ENCODE measurements at regions not wholly inside any gene's neighbourhood (a gene's known extent, or its start where the extent isn't known, plus 50 kb on each side); places are given as distances from the start of the nearest gene placed in this dataset.

DNA sequence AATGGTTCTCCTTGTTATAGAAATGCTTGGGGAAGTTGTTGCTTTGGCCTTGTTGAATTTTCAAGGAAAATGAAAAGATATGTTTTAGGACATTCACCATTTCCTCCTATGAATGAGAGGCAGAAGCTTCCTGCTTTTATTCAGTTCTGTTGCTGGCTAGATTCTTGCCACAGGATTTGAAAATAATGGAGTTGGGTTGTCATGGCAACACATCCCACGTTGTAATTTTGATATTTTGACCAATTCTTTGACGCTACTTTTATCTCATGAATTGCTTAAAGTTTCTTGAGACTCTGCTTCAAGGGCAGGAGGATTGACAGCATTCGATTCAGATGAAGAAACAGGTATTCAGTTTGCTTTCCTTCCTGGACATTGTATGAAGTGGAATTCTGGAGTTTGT lies 331.5 kb downstream of the PRDM2 start:
- H3K4me3 ChIP-seq (ENCODE audit: control extremely low read depth in 1 of 5, extremely low read depth in 1 of 5, insufficient read depth in 1 of 5, low read depth in 2 of 5, low read length in 4 of 5), result no peak overlapping the region
- H3K4me2 ChIP-seq (replicated peaks; ENCODE audit: low read depth, low read length, poor library complexity, severe bottlenecking), result no peak overlapping the region
- WGBS (ENCODE audit: insufficient coverage), result 31% methylated on average over 2 of the region's 3 CpGs
- ChIA-PET POLR2A (no interaction called here), CTCF (no interaction called here)
- H3K27ac ChIP-seq (ENCODE audit: low read length in 2 of 2), result no peak overlapping the region
- DNase-seq (no peak), ATAC-seq (ENCODE audit: low read depth) (no peak)
- intact Hi-C loops (cut with micrococcal nuclease), result no loop called here
- H3K79me2 ChIP-seq (ENCODE audit: control insufficient read depth, insufficient read depth, low read length), result no peaks in the 10 kb centered on the region
- Mint-ChIP-seq H3K4me3 (no peak overlapping the region), H3K4me1 (no peaks in the 10 kb centered on the region), H3K27me3 (peaks cover 11% of the 10 kb centered on the region), H3K27ac (no peak overlapping the region), H3K9me3 (ENCODE audit: insufficient read depth) (peaks cover 3% of the 10 kb centered on the region)
- H3K36me3 ChIP-seq (replicated peaks in 1 of 2; ENCODE audit: control extremely low read depth in 1 of 2, control insufficient read depth in 1 of 2, extremely low read depth in 1 of 2, insufficient read depth in 2 of 2, low read length in 1 of 2), result no peaks in the 10 kb centered on the region
- peaks cover 0 to 5% (median 2%) of the 10 kb centered on the region in 4 experiments for H3K27me3 ChIP-seq (replicated peaks in 1 of 4; ENCODE audit: control extremely low read depth in 1 of 4, control insufficient read depth in 3 of 4, insufficient read depth in 4 of 4, low read length in 3 of 4)
- TF ChIP-seq, protein P1, sequence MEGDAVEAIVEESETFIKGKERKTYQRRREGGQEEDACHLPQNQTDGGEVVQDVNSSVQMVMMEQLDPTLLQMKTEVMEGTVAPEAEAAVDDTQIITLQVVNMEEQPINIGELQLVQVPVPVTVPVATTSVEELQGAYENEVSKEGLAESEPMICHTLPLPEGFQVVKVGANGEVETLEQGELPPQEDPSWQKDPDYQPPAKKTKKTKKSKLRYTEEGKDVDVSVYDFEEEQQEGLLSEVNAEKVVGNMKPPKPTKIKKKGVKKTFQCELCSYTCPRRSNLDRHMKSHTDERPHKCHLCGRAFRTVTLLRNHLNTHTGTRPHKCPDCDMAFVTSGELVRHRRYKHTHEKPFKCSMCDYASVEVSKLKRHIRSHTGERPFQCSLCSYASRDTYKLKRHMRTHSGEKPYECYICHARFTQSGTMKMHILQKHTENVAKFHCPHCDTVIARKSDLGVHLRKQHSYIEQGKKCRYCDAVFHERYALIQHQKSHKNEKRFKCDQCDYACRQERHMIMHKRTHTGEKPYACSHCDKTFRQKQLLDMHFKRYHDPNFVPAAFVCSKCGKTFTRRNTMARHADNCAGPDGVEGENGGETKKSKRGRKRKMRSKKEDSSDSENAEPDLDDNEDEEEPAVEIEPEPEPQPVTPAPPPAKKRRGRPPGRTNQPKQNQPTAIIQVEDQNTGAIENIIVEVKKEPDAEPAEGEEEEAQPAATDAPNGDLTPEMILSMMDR (IDR thresholded peaks at IDR 0.05), result no peak
- no peak for TF ChIP-seq EZH2 (IDR thresholded peaks at IDR 0.05; ENCODE audit: borderline replicate concordance, insufficient read depth, low read depth, low read length, poor library complexity, severe bottlenecking)
- H3K9ac ChIP-seq (ENCODE audit: low read length), result no peak overlapping the region
- no peak overlapping the region for H2AFZ ChIP-seq (ENCODE audit: insufficient read depth, low read depth, low read length, poor library complexity, severe bottlenecking)
- H3K9me3 ChIP-seq (ENCODE audit: control extremely low read depth in 1 of 3, control insufficient read depth in 2 of 3, insufficient read depth in 1 of 3, low read length in 2 of 3), result peaks cover 0 to 6% (median 0%) of the 10 kb centered on the region in 3 donors
- no peaks in the 10 kb centered on the region for H3K4me1 ChIP-seq (ENCODE audit: control insufficient read depth in 2 of 2, insufficient read depth in 2 of 2, low read length in 2 of 2)
- H4K20me1 ChIP-seq (ENCODE audit: control insufficient read depth, insufficient read depth, low read length, poor library complexity, severe bottlenecking), result no peaks in the 10 kb centered on the region

DNA sequence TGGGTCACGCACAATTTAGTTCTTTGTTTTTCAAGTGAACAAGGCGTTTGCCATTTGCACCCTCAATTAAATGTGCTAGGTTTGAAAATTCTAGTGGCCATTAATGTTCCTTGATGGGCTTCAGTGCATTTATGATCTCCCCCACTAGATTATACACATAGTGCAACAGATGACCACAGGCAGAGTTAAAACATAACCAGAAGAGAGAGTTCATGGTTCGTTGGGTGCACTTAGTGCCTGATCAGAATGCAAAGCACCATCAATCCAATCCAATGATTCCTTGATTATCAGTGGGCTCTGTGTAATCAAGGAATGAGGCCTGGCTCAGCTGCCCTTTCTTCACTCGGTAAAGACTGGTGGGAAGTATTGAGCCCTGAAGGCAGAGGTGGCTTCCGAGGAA lies 334.5 kb downstream of the PRDM2 start:
- intact Hi-C loops (cut with micrococcal nuclease), result no loop called here
- no peak overlapping the region for H3K4me3 ChIP-seq (ENCODE audit: control extremely low read depth in 1 of 5, extremely low read depth in 1 of 5, insufficient read depth in 1 of 5, low read depth in 2 of 5, low read length in 4 of 5)
- H3K36me3 ChIP-seq (replicated peaks in 1 of 2; ENCODE audit: control extremely low read depth in 1 of 2, control insufficient read depth in 1 of 2, extremely low read depth in 1 of 2, insufficient read depth in 2 of 2, low read length in 1 of 2), result no peaks in the 10 kb centered on the region
- DNase-seq, result no peak
- H3K9me3 ChIP-seq (ENCODE audit: control extremely low read depth in 1 of 3, control insufficient read depth in 2 of 3, insufficient read depth in 1 of 3, low read length in 2 of 3), result peaks cover 0 to 3% (median 0%) of the 10 kb centered on the region in 3 donors
- 71% methylated on average over 1 of the region's 5 CpGs for WGBS (ENCODE audit: insufficient coverage)
- no peaks in the 10 kb centered on the region for H3K79me2 ChIP-seq (ENCODE audit: control insufficient read depth, insufficient read depth, low read length)
- TF ChIP-seq, protein P1 (IDR thresholded peaks at IDR 0.05), result no peak
- no peak for TF ChIP-seq EZH2 (IDR thresholded peaks at IDR 0.05; ENCODE audit: borderline replicate concordance, insufficient read depth, low read depth, low read length, poor library complexity, severe bottlenecking)
- H3K27ac ChIP-seq (ENCODE audit: low read length in 2 of 2), result no peak overlapping the region
- ChIA-PET CTCF (no interaction called here), POLR2A (no interaction called here)
- H3K27me3 ChIP-seq (replicated peaks in 1 of 4; ENCODE audit: control extremely low read depth in 1 of 4, control insufficient read depth in 3 of 4, insufficient read depth in 4 of 4, low read length in 3 of 4), result peaks cover 0 to 9% (median 2%) of the 10 kb centered on the region in 4 experiments
- H3K27me3 Mint-ChIP-seq, result peaks cover 8% of the 10 kb centered on the region
- no peak for ATAC-seq (ENCODE audit: low read depth)
- H3K27ac Mint-ChIP-seq, result no peak overlapping the region
- H4K20me1 ChIP-seq (ENCODE audit: control insufficient read depth, insufficient read depth, low read length, poor library complexity, severe bottlenecking), result no peaks in the 10 kb centered on the region
- no peaks in the 10 kb centered on the region for H3K4me1 Mint-ChIP-seq
- H3K4me1 ChIP-seq (ENCODE audit: control insufficient read depth in 2 of 2, insufficient read depth in 2 of 2, low read length in 2 of 2), result no peaks in the 10 kb centered on the region
- H3K9me3 Mint-ChIP-seq (ENCODE audit: insufficient read depth), result peaks cover 3% of the 10 kb centered on the region
- H3K4me3 Mint-ChIP-seq, result no peak overlapping the region
- H2AFZ ChIP-seq (ENCODE audit: insufficient read depth, low read depth, low read length, poor library complexity, severe bottlenecking), result no peak overlapping the region
- no peak overlapping the region for H3K4me2 ChIP-seq (replicated peaks; ENCODE audit: low read depth, low read length, poor library complexity, severe bottlenecking)
- H3K9ac ChIP-seq (ENCODE audit: low read length), result no peak overlapping the region

All from B cell (primary cell).